Natural killer cell (primary cell): ENCODE measurements at regions not wholly inside any gene's neighbourhood (a gene's known extent, or its start where the extent isn't known, plus 50 kb on each side); places are given as distances from the start of the nearest gene placed in this dataset.

Experiments
- ATAC-seq, 3 donors: fragments of 150-1000 bp in 2 of 3; fragments of 200-7000 bp in 1 of 3; cut with Tn5 transposase; 1 replicate in 1 of 3; 2 replicates in 2 of 3; pipeline ENCODE4 v1.10.0; 2021; ENCODE audit warnings: mild to moderate bottlenecking in 2 of 3, moderate library complexity in 2 of 3
- DNase-seq, 2 donors: peaks; one replicate each; pipeline versions ENCODE4 v3.0.0 to v3.0.0-alpha.2; 2013 to 2021; ENCODE audit warnings: mixed read lengths in 1 of 2
- H3K27ac ChIP-seq: one replicate; pipeline ENCODE4 v1.5.1; 2013; ENCODE audit warnings: mild to moderate bottlenecking, low read length
- H3K27me3 ChIP-seq: one replicate; pipeline ENCODE4 v1.6.1; 2013; ENCODE audit warnings: low read length; ENCODE audit not compliant: control insufficient read depth, insufficient read depth
- H3K36me3 ChIP-seq: one replicate; pipeline ENCODE4 v1.6.1; 2013; ENCODE audit warnings: low read length; ENCODE audit not compliant: control insufficient read depth, insufficient read depth
- H3K4me1 ChIP-seq: one replicate; pipeline ENCODE4 v1.6.1; 2013; ENCODE audit warnings: low read length; ENCODE audit not compliant: control insufficient read depth, insufficient read depth
- H3K4me3 ChIP-seq: one replicate; pipeline ENCODE4 v1.5.1; 2013; ENCODE audit warnings: low read length
- H3K9me3 ChIP-seq: one replicate; pipeline ENCODE4 v1.6.1; 2013; ENCODE audit warnings: low read length; ENCODE audit not compliant: control insufficient read depth, insufficient read depth
- H3K27ac Mint-ChIP-seq, 2 donors: one replicate each; pipeline ENCODE4 v1.8.0; 2022; ENCODE audit warnings: mild to moderate bottlenecking in 2 of 2, mixed read lengths in 2 of 2, moderate library complexity in 1 of 2
- H3K27me3 Mint-ChIP-seq, 2 donors: one replicate each; pipeline ENCODE4 v1.8.0; 2022; ENCODE audit warnings: low read depth in 2 of 2, mixed read lengths in 2 of 2
- H3K36me3 Mint-ChIP-seq: one replicate; pipeline ENCODE4 v1.8.0; 2022; ENCODE audit warnings: mixed read lengths
- H3K4me1 Mint-ChIP-seq, 2 donors: one replicate each; pipeline ENCODE4 v1.8.0; 2022; ENCODE audit warnings: mixed read lengths in 2 of 2
- H3K4me3 Mint-ChIP-seq: one replicate; pipeline ENCODE4 v1.8.0; 2022; ENCODE audit warnings: mild to moderate bottlenecking, moderate library complexity, mixed read lengths
- H3K9me3 Mint-ChIP-seq, 2 donors: one replicate each; pipeline ENCODE4 v1.8.0; 2022; ENCODE audit warnings: mixed read lengths in 2 of 2
- CTCF ChIP-seq: fragments of 200-600 bp; IDR thresholded peaks from one replicate; pipeline ENCODE4 v1.8.0; 2022; ENCODE audit warnings: antibody characterized with exemption
- WGBS: methylation state at CpG from one replicate; pipeline ENCODE4 v1.1.7; 2013; ENCODE audit warnings: missing lambda C conversion rate; ENCODE audit not compliant: insufficient coverage; 5-methylcytosine and 5-hydroxymethylcytosine counted together
- intact Hi-C: fragments of 100-400 bp; cut with micrococcal nuclease; formaldehyde crosslinking; loops from one replicate; pipeline ENCODE4 v1.14.2; 2022

- no peaks in the 10 kb centered on the region for H3K4me1 ChIP-seq
- no peak for TF ChIP-seq CTCF
- no peaks in the 10 kb centered on the region for H3K36me3 ChIP-seq
- no peak overlapping the region for H3K27ac ChIP-seq
- 75% methylated on average over 8 of the region's 9 CpGs for WGBS
- no peak for DNase-seq
- Mint-ChIP-seq H3K36me3 (no peaks in the 10 kb centered on the region), H3K4me1 (no peaks in the 10 kb centered on the region), H3K27me3 (no peaks in the 10 kb centered on the region), H3K4me3 (no peak overlapping the region), H3K27ac (no peak overlapping the region), H3K9me3 (peaks cover 9 to 13% of the 10 kb centered on the region in 2 donors)
- no peak overlapping the region for H3K4me3 ChIP-seq
- intact Hi-C loops = no loop called here
- no peaks in the 10 kb centered on the region for H3K27me3 ChIP-seq
- no peaks in the 10 kb centered on the region for H3K9me3 ChIP-seq
- no peak for ATAC-seq
These were observed 433.6 kb upstream of the ZP4 start for GRCh38 chr1:238324211-238324864.

DNA sequence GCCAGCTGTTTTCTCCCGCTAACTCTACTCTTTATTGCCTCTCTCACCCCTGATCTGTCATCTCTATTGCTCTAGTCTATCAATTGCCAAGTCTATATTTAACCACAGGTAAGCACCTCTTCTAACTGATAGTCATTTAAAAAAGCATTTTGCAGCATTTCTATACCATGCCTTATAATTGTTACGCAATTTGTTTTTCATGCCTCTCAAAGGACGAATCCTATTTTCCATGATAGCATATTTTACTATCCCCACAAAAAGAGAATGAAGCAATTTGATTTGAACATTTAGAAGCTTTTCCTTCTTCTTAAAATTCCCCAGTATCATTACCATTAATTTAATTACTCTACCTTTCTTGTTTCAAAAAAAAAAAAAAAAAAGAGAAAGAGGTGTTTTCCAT, 432.8 kb upstream of the ZP4 start:
- H3K36me3 ChIP-seq = no peaks in the 10 kb centered on the region
- ATAC-seq = no peak
- DNase-seq = no peak
- intact Hi-C loops = no loop called here
- Mint-ChIP-seq H3K36me3 (no peaks in the 10 kb centered on the region), H3K4me3 (no peak overlapping the region), H3K27me3 (no peaks in the 10 kb centered on the region), H3K9me3 (peaks cover 9 to 13% of the 10 kb centered on the region in 2 donors), H3K27ac (no peak overlapping the region), H3K4me1 (no peaks in the 10 kb centered on the region)
- no peak overlapping the region for H3K4me3 ChIP-seq
- H3K27me3 ChIP-seq = no peaks in the 10 kb centered on the region
- no peak overlapping the region for H3K27ac ChIP-seq
- WGBS = 90% methylated on average over 3 of the region's 3 CpGs
- no peaks in the 10 kb centered on the region for H3K4me1 ChIP-seq
- H3K9me3 ChIP-seq = no peaks in the 10 kb centered on the region
- TF ChIP-seq CTCF = no peak

DNA sequence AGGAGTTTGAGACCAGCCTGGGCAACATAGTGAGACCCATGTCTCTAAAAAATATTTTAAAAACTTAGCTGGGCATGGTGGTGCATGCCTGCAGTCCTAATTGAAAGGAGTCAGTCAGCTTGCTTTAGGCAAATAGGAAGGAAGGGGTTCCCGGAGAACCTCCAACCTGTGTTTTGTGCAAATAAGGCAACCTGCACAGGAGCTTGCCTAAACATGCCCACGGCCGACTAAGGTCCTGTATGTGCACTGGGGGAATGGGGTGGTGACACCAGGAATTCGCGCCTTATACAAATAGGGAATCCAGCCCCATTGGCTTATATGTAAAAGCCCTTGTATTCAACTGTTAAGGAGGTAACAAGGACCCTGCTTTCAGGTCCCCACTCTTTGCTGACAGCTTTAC, 429.2 kb upstream of the ZP4 start:
- WGBS = 84% methylated on average over 5 of the region's 5 CpGs

More for the DNA sequence above, 429.2 kb upstream of the ZP4 start:
- Histone ChIP-seq H3K9me3 (no peaks in the 10 kb centered on the region), H3K4me1 (no peaks in the 10 kb centered on the region), H3K27me3 (no peaks in the 10 kb centered on the region), H3K4me3 (no peak overlapping the region), H3K27ac (no peak overlapping the region), H3K36me3 (no peaks in the 10 kb centered on the region)
- peaks cover 10 to 14% of the 10 kb centered on the region in 2 donors for H3K9me3 Mint-ChIP-seq
- H3K4me3 Mint-ChIP-seq = no peak overlapping the region
- no peaks in the 10 kb centered on the region for H3K36me3 Mint-ChIP-seq
- no peak overlapping the region for H3K27ac Mint-ChIP-seq
- no peaks in the 10 kb centered on the region for H3K4me1 Mint-ChIP-seq
- no peak for TF ChIP-seq CTCF
- DNase-seq (no peak), ATAC-seq (no peak)
- intact Hi-C loops = no loop called here
- H3K27me3 Mint-ChIP-seq = no peaks in the 10 kb centered on the region
